ENCODE measurements at regions not wholly inside any gene's neighbourhood (a gene's known extent, or its start where the extent isn't known, plus 50 kb on each side); places are given as distances from the start of the nearest gene placed in this dataset.
"Not testable (repeated sequence)": the region's sequence is repeated elsewhere in the genome, so short reads cannot be mapped to it uniquely, and the experiment has no call there.

DNA sequence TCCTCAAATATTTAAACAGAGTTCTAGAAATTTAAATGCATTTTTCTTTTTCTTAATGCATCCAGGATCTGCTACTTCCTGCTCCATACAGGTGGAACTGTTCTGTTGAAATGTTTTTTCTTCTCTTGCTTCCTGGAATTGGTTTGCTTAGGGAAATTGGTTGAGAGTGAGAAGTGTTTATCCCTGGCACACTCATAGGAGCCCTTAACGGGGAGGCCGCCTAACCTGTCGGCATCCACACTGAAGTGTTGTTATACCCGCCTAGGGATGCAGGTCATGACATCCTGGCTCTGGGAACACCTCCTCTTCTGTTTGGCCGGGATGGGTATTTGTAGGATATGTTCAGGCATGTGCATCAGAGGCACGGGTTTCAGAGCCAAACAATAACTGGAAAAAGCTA lies 239.7 kb downstream of the GADD45G start:
- DNase-seq: no peak

DNA sequence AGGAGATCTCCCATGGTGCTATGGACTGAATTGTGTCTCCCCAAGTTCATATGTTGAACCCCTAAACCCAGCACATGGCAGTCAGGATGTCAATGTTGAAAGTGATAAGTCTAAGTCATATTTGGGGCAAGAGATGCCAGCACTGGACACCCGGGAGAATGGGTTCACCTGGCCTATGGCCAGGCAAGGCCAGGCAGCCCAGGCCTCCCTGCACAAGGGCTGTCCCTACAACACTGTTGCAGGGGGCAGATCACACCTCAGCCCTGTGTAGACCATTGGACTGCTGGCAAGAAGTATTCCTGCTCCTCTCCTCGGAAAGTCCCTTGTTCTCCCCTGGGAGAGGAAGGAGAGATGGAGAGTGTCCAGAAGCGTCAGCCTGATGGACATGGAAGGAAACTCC lies 240.5 kb downstream of the GADD45G start:
- DNase-seq: no peak

- no peak for DNase-seq
Observed at GRCh38 chr9:89845862-89846261, 241.1 kb downstream of the GADD45G start.

GRCh38 chr9:89848060-89849040 lies 243.5 kb downstream of the GADD45G start:
- DNase-seq: no peak

DNA sequence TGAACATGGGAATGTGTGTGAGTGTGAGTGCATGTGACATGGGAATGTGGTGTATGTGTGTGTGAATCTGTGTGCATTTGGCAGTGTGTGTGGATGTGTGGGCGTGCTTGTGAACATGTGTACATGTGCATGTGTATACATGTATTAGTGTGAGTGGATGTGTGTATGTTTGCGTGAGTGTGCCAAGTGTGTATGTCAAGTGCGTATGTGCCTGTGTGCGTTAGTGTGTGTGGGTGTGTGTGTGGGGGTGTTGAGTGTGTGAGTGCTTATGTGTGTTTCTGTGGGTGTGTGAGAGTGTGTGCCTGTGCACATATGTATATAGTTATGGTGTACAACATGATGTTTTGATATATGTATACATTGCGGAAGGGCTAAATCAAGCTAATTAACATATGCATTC lies 244.3 kb downstream of the GADD45G start:
- DNase-seq: no peak

GRCh38 chr9:89850153-89850552 lies 245.3 kb downstream of the GADD45G start:
- DNase-seq: no peak

- no peak for DNase-seq
Observed at GRCh38 chr9:89850631-89851325, 246.0 kb downstream of the GADD45G start.

DNA sequence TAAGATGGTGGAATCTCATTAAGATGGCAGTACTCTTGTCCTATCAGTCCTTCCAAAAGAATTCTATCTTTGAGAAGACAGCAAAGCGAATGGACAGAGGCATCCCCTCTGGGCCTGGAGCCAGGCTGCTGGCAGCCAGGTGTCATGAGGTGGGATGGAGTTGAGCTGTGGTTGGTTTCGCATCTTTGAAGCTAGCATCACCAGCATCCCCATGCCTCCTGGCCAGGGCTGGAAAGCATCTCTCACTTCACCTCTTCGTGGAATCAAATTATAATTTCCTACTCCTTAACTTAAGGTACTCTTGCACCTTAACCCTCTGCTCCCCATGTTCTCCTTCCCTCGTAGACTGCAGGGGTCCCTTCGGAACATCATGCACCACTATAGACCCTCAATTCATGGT lies 248.3 kb downstream of the GADD45G start:
- DNase-seq: no peak

- no peak for DNase-seq
Observed at GRCh38 chr9:89853931-89854330, 249.1 kb downstream of the GADD45G start.

DNA sequence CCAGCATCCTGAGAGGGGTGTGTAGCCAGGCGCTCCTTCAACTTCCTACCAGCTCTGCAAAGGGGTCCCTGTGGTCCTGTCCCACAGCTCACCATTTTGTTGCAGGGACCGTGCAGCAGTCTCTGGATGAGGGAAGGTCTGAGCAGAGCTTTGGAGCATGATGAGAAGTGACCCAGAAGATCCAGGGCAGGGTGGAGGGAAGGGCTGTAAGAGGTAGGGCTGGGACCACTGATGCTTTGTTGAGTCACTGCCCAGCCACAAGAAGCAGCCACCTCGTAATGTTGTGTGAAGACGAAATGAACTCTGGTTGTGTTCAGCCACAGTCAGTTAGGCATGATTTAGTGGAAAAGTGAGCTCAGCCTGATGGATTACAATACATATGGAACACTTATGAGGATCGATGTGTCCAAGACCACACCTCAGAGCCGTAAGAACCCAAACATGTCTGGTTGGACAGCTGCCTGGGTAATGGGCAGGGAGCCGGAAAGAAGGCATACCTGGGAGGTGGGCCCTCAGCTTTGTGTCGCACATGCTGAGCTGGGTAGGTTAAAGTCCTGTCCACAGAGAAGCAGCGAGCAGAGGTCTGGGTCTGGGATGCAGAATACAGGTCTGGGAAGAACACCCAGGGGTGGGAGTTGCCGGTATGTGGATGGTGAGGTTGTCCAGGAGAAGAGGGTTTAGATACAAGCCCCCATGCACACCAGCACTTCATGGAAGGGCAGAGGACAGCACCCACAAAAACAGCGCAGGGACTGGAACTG lies 250.1 kb downstream of the GADD45G start:
- no peak for DNase-seq

DNA sequence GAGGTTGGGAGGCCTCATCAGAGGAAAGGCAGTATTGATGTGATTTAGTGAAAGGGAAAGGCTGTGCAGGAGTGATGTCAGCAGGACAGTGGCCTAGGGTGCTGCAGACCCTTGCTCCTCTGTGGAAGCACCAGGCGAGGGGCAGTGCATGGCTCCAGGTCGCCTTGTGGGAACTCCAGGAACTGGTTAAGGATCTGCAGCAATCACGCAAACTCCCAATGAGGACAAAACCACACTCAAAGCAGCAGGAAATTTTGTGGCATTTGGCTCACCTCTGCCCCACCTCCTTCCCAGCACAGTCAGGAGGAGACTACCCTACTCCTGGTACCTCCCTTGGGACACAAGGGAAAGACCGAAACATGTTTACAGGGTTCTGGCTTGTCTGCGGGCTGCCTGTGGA lies 251.5 kb downstream of the GADD45G start:
- DNase-seq: not testable (repeated sequence)

GRCh38 chr9:89856950-89857349 lies 252.1 kb downstream of the GADD45G start:
- not testable (repeated sequence) for DNase-seq

DNA sequence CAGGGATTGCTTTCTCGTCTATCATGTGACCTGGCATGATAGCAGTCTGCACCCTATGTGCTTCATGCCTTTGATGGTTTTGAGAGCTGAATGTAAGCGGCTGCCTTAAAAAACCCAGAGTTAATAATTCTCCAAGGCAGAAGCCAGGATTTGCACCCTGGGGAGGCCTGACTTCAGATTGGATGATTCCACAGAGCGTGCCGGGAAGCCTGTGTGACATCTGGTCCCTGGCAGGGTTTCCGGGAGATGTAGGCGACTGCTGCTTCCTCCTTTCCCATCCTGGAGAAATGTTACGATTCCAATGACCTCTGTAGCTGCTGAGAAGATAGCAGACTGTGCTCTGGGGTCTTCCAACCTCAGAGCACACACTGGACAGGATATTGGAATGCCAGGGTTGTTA lies 255.0 kb downstream of the GADD45G start:
- DNase-seq: not testable (repeated sequence)

DNA sequence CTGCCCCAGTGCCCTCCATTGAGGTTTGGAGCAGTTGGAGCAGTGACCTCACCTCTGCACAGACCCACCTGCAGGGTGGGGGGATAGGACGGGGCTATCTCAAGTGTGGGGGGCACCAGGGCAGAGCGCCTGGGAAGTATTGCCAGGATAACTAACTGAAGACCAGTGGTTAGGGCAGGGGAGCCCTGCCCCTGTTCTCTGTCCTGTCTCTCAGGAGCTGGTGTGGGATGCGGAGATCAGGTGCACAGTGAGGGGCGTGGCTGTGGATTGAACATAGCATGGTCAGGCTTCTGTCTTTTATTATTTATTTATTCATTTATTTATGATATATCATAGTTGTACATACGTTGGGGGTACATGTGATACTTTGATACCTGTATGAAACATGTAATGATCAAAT lies 256.6 kb downstream of the GADD45G start:
- DNase-seq: not testable (repeated sequence)

DNA sequence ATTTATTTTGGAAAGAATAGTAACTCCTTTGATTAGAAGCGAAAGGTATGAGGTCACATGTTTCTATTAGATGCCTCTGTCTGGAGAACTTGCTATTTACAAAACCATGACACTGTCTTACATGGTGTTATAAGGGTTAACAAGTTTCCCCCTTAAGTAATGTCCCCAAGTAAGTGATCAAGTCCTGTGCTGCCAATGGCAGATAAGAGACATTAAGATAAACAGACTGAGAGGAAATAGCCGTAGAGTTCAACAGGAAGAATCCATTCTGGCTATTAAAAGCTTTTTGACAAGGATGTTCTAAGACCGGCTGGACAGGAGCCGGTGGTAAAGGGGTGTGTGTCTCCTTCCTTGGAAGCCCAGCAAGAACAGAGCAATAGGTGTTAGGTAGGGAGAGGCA lies 257.5 kb downstream of the GADD45G start:
- DNase-seq: no peak

DNA sequence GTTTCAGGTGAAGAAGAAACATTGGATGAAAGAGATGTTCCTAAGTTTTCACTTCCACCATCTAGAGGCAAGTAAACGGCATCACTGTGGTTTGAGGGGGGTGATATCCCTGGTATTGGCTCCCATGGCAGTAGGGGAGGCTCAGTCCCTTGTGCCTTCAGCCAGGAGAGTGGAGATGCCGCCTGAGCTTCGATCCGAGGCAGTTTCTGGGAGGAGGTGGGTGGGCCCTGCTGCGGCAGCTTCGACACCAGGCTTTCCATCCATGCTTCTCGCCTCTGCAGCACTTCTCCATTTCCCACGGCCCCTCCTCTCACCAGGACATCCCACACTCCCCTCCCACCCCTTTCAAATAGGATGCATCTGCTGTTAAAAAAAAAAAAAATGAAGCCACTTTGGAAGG lies 258.3 kb downstream of the GADD45G start:
- DNase-seq: no peak

GRCh38 chr9:89863837-89864236 lies 259.0 kb downstream of the GADD45G start:
- no peak for DNase-seq

GRCh38 chr9:89864257-89864656 lies 259.4 kb downstream of the GADD45G start:
- no peak for DNase-seq

DNA sequence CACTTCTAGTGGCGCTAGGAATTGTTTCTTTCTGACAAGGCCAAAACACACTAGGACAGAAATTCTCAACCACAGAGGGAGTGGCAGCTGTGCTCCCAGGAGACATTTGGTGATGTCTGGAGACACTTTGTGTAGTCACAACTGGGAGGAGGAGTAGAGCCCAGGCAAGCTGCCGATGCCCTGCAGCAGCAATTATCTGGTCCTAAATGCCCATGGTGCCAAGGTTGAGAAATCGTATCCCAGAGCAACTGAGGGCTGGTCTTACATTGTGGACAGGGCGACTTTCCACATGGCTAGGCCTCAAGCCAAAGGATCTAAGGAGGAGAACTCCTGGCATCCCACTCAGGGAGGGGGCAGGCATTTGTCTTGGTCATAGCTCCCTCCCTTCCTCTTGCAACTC lies 259.9 kb downstream of the GADD45G start:
- DNase-seq: no peak

DNA sequence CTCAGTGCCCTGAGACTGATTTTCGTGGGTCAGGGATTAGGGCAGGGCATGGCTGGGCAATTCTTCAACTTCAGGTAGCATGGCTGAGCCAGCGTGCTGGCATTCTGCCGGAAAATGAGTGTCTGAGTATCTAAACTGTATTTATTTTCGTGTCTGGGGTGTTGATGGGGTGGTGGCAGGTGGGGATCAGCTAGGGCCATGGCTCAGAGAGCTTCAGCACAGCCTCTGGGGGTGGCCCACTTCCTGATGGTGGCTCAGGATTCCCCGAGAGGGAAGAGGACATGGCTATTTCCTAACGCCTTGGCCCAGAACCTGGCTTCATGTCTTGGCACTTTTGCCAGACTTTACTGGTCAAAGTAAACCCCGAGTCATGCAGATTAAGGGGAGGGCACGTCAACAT lies 260.5 kb downstream of the GADD45G start:
- DNase-seq: no peak

DNA sequence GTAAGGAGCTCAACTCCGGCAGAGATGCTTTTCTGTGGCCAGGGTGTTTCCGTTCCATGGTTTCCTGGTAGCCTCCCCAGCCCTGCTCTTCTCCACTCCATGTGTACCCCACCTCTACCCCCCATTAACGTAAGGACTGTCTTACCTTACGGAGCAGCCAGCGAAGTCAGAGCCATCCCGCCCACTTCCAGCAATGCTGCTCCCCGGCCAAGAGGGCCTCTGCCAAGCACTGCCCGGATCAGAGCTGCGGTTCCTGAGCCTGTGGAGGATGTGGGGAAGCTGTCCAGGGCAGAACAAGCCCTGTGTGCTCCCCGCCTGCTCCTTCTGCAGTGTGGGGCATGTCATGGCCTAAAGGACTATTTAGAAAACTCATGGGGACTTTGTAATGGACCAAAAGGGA lies 261.2 kb downstream of the GADD45G start:
- DNase-seq: no peak

- no peak for DNase-seq
Observed at GRCh38 chr9:89866701-89867100, 261.9 kb downstream of the GADD45G start.

DNA sequence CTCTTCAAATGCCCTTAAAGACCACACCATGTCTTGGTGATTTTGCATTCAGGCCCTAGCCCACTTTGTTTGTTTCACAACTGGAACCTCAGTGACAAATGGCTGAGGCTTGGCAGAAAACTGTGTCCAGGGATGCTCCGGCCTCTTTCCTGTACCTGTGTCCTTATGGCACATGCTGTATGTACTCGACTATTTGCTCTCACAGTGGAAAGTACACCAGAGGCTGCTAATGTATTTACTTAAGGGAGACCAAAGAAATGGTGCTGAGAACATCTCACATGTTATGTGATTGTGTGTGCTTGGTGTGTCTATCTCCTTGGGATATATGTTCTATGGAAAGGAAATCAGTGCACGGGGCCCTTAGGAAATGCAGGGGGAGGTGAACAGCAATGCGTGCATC lies 263.3 kb downstream of the GADD45G start:
- DNase-seq: no peak

Measured in effector CD4-positive, alpha-beta T cell (primary cell).